Omental fat pad (tissue), 3 donors: ENCODE measurements at regions not wholly inside any gene's neighbourhood (a gene's known extent, or its start where the extent isn't known, plus 50 kb on each side); places are given as distances from the start of the nearest gene placed in this dataset.

Source experiments
- ATAC-seq: fragments of 150-250 bp; one replicate; pipeline ENCODE4 v1.9.1; 2016; ENCODE audit warnings: mild to moderate bottlenecking, moderate library complexity; ENCODE audit not compliant: low FRiP score
- DNase-seq: peaks from one replicate; pipeline ENCODE4 v3.0.0-alpha.2; 2019; ENCODE audit warnings: low spot score
- CTCF ChIP-seq, 3 donors: fragments of 450-650 bp; IDR thresholded peaks; one replicate each; pipeline ENCODE4 v1.5.1; 2016 to 2017; ENCODE audit warnings: antibody characterized with exemption in 3 of 3, mild to moderate bottlenecking in 3 of 3, moderate library complexity in 2 of 3

DNA sequence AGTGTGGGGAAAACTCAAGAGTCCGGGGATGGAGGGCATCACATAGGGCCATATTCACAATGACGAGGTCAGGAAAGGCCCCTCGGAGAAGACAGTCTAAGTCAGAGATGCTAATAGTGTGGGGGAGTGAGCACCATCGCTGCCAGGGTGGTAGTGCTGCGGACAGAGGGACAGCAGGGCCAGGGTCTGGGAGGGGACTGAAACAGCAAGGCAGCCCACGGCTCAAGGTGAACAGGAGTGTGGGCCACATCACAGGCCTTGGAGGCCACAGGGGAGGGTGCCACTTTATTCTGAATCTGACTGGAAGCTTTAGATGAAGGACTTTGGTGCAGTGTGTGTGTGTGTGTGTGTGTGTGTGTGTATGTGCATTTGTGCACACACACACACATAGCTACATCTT, 130.9 kb upstream of the GLI2 start:
- DNase-seq (no peak), ATAC-seq (no peak)
- TF ChIP-seq CTCF (IDR thresholded peaks at IDR 0.05) = no peak

GRCh38 chr2:120605231-120605935, 130.3 kb upstream of the GLI2 start:
- DNase-seq (no peak), ATAC-seq (no peak)
- TF ChIP-seq CTCF (IDR thresholded peaks at IDR 0.05) = no peak

GRCh38 chr2:120606280-120606679, 129.4 kb upstream of the GLI2 start:
- no peak for TF ChIP-seq CTCF (IDR thresholded peaks at IDR 0.05)
- ATAC-seq (no peak), DNase-seq (no peak)

DNA sequence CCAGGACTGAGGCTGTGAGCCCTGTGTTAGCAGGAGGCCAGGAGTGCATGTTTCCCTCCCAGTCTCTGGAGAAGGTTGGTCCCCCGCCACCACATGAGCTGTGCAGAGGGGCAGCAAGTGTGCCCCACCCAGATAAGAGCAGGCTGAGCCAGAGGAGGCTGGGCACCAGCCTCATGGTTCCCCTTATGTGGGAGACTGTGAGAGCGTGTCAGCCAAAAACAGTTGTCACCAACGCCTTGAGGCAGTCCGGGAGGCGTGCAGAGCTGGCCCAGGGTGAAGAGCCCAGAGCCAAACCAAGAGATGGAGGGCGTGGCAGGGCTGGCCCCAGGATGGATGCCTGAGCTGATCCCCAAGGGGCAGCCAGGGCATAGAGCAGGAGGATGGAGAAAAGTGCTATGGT, 128.7 kb upstream of the GLI2 start:
- no peak for TF ChIP-seq CTCF (IDR thresholded peaks at IDR 0.05)
- ATAC-seq = no peak
- DNase-seq = no peak

GRCh38 chr2:120607506-120607905, 128.2 kb upstream of the GLI2 start:
- DNase-seq = no peak
- TF ChIP-seq CTCF (IDR thresholded peaks at IDR 0.05) = no peak
- no peak for ATAC-seq

GRCh38 chr2:120607996-120608395, 127.7 kb upstream of the GLI2 start:
- ATAC-seq (no peak), DNase-seq (no peak)
- TF ChIP-seq CTCF (IDR thresholded peaks at IDR 0.05) = no peak

- ATAC-seq (no peak), DNase-seq (no peak)
- TF ChIP-seq CTCF (IDR thresholded peaks at IDR 0.05) = no peak
Observed at GRCh38 chr2:120609826-120610395, 125.8 kb upstream of the GLI2 start.
